GM18499 (cell line): ENCODE measurements at regions not wholly inside any gene's neighbourhood (a gene's known extent, or its start where the extent isn't known, plus 50 kb on each side); places are given as distances from the start of the nearest gene placed in this dataset.

Source experiments
- ATAC-seq: cut with Tn5 transposase; IDR thresholded peaks from one replicate; pipeline ENCODE4 v1.9.1; 2021; ENCODE audit warnings: moderate number of reproducible peaks; ENCODE audit not compliant: insufficient read depth, unreplicated experiment

- no peak for ATAC-seq
Observed at GRCh38 chr5:168022446-168023169, 268.8 kb upstream of the WWC1 start.

GRCh38 chr5:168023191-168023590, 268.3 kb upstream of the WWC1 start:
- ATAC-seq: no peak

GRCh38 chr5:168024306-168024705, 267.1 kb upstream of the WWC1 start:
- no peak for ATAC-seq

GRCh38 chr5:168027007-168027406, 264.4 kb upstream of the WWC1 start:
- ATAC-seq: no peak

GRCh38 chr5:168030912-168031311, 260.5 kb upstream of the WWC1 start:
- no peak for ATAC-seq

- no peak for ATAC-seq
Observed at GRCh38 chr5:168031614-168032013, 259.8 kb upstream of the WWC1 start.

GRCh38 chr5:168039039-168039438, 252.4 kb upstream of the WWC1 start:
- no peak for ATAC-seq

GRCh38 chr5:168039566-168040248, 251.7 kb upstream of the WWC1 start:
- ATAC-seq: no peak

GRCh38 chr5:168041583-168041982, 249.9 kb upstream of the WWC1 start:
- ATAC-seq: no peak

- no peak for ATAC-seq
Observed at GRCh38 chr5:168042284-168043068, 249.0 kb upstream of the WWC1 start.

GRCh38 chr5:168046163-168046562, 245.3 kb upstream of the WWC1 start:
- no peak for ATAC-seq

- no peak for ATAC-seq
Observed at GRCh38 chr5:168047043-168047668, 244.3 kb upstream of the WWC1 start.

- no peak for ATAC-seq
Observed at GRCh38 chr5:168047669-168048111, 243.8 kb upstream of the WWC1 start.

GRCh38 chr5:168048486-168048885, 243.0 kb upstream of the WWC1 start:
- no peak for ATAC-seq

- no peak for ATAC-seq
Observed at GRCh38 chr5:168052686-168053085, 238.8 kb upstream of the WWC1 start.

GRCh38 chr5:168054091-168054490, 237.4 kb upstream of the WWC1 start:
- ATAC-seq: no peak

GRCh38 chr5:168055141-168055683, 236.2 kb upstream of the WWC1 start:
- no peak for ATAC-seq

GRCh38 chr5:168055961-168056360, 235.5 kb upstream of the WWC1 start:
- ATAC-seq: no peak

- ATAC-seq: no peak
Observed at GRCh38 chr5:168056499-168057182, 234.8 kb upstream of the WWC1 start.

- no peak for ATAC-seq
Observed at GRCh38 chr5:168057905-168058304, 233.5 kb upstream of the WWC1 start.
